22Rv1 (cell line): ENCODE measurements at regions not wholly inside any gene's neighbourhood (a gene's known extent, or its start where the extent isn't known, plus 50 kb on each side); places are given as distances from the start of the nearest gene placed in this dataset.

ENCODE experiments used
- H3K27ac ChIP-seq: fragments of 450-650 bp; 2 replicates; pipeline ENCODE4 v1.5.1; 2017
- ZFX ChIP-seq: fragments of 450-650 bp; IDR thresholded peaks from 2 replicates; pipeline ENCODE4 v1.6.1; 2017; ENCODE audit warnings: antibody characterized with exemption, borderline replicate concordance
- TF ChIP-seq, protein P1 (sequence below): fragments of 450-650 bp; IDR thresholded peaks from 2 replicates; pipeline ENCODE4 v1.5.1; 2017; ENCODE audit warnings: mild to moderate bottlenecking

DNA sequence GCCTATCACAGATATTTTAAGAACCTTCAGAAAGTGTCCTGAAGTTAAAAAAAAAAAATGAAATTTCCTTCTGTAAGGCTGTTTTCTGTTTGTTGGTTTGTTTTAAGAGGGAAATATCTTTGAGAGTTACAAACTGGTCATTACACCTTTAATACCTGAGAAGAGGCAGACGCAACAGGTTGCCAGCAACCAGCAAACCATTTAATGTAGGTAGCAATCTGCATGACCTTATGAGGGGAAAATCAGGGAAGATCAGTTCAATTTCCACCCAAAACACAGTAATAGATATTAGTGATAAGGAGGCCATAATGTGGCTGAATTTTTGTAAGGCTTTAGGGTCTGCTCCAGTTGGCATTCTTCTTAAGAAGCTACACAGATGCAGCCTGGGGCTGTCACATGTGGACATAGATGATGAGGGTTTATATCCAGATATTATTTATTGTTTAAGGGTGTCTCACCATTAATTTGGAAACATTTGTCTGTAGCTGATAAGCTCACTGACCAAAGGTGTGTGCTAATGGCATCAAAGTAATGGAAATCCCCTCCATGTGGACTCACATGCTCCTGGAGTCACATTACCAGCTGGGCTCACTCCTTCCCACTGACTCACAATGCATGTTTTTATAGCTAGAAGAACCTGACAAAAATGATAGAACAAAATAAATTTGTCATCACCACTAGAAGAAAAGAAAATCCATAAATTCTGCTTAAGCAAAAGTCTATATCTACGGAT is 83.5 kb upstream of the DTNA start:
- no peak for TF ChIP-seq ZFX
- TF ChIP-seq, protein P1, sequence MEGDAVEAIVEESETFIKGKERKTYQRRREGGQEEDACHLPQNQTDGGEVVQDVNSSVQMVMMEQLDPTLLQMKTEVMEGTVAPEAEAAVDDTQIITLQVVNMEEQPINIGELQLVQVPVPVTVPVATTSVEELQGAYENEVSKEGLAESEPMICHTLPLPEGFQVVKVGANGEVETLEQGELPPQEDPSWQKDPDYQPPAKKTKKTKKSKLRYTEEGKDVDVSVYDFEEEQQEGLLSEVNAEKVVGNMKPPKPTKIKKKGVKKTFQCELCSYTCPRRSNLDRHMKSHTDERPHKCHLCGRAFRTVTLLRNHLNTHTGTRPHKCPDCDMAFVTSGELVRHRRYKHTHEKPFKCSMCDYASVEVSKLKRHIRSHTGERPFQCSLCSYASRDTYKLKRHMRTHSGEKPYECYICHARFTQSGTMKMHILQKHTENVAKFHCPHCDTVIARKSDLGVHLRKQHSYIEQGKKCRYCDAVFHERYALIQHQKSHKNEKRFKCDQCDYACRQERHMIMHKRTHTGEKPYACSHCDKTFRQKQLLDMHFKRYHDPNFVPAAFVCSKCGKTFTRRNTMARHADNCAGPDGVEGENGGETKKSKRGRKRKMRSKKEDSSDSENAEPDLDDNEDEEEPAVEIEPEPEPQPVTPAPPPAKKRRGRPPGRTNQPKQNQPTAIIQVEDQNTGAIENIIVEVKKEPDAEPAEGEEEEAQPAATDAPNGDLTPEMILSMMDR = no peak
- H3K27ac ChIP-seq = no peak overlapping the region

DNA sequence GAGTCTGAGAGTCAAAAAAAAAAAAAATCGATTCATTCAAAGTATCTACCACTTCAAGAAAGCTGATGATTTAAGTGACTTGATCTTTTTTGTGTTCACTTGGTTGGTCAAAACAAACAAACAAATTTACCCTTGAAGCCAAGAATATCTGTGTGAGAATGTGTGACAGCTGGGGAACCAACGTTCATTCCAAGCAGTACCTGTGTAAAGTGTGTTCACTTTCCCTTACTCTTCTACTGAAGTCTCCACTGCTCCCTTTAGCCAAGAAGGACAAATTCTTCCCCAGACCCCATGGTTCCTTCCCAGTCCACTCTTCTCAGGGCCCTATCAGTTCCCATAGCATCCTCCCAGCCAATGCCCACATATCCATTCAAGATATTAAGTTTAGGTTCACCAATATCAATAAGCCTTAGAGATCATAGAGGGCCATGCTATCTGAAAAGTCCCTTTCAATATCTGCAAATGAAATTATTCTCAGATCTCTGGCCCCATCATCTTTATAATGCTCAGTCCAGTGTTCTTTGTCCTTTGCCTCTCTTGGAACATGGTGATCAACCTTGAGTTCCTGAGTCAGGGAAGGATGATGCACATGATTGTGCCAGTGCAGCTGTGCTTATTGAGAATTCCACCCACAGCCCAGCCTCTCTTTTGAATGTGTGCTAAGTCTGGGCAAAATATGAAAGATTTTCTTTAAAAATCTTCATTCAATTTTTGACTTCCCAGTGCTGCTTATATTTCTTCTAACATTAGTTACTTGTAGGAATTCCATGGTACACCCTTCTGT is 82.8 kb upstream of the DTNA start:
- TF ChIP-seq, protein P1 = no peak
- TF ChIP-seq ZFX = no peak
- H3K27ac ChIP-seq = no peak overlapping the region

DNA sequence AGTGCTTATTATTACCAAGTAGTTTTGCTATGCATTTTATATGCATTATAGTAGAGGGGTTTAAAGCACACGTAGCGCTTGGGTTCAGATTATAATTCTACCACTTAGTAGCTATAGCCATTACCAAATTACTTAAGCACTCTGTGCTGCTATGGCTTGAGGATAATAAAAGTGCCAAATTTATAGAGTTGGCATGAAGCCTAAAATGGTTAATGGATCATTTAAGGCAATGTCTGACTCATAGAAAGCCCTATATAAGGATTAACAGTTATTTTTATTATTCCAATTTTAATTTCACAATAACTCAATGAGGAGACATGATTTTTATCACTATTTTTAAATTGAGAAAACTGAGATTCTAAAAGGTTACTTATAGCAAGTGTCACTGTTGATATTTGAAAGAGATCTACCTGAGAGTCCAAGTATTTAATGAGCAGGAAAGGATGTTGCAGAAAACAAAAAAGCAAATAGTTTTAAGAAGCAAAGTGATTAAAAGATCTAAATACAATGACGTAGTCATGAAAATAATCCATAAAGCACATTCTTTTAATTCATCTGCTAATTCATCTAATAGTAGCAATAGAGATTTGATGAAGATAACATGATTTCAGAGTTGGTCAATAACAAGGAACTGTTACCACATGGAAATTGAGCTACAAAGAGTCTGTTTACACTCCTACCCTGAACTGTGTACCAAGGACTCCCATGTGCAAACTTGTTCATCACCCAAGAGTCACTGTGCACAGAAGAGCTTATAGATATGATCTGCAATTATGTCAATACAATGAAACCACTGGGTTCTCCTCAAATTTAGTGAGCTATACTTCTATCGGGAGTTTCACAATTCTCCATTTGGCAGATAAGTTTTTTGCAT is 78.8 kb upstream of the DTNA start:
- no peak for TF ChIP-seq ZFX
- TF ChIP-seq, protein P1 = no peak
- no peak overlapping the region for H3K27ac ChIP-seq

DNA sequence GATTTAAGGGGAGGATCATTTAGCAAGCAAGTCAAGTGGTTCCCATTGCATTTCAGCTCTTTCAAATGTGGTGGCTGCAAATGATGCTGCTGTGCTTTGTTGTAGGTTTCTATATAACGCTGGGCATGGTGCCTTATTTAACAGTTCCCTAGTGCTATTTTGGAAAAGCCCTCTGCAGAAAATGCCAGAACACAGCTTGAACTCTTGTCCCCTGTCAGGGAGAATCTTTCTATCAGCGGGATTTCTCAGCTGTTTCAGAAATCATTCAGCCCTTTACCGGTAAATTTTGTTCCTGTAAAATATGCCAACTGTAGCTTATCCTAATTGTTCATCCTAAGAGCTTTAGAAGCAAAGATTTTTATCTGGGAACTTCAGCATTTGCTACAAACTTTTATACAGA is 77.8 kb upstream of the DTNA start:
- H3K27ac ChIP-seq = no peak overlapping the region
- TF ChIP-seq ZFX = no peak
- TF ChIP-seq, protein P1 = no peak

DNA sequence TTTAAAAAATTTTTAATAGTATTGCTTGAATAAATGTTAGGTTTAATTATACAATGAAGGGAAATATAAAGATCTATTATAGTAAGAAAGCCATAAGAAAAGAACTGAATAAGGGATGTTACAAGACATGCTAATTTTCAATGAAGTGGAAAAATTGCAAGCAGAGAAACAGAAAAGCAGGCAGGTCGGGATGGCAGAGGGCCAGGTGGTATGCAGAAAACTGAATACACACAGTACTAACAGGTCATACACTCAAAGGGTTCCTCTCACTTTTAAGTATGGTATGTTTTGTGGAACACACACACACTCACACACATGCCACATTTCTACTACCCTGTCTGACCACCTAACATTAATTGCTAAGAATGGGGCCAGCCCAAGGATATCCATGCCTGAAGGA is 76.7 kb upstream of the DTNA start:
- TF ChIP-seq, protein P1 = no peak
- no peak for TF ChIP-seq ZFX
- H3K27ac ChIP-seq = no peak overlapping the region

DNA sequence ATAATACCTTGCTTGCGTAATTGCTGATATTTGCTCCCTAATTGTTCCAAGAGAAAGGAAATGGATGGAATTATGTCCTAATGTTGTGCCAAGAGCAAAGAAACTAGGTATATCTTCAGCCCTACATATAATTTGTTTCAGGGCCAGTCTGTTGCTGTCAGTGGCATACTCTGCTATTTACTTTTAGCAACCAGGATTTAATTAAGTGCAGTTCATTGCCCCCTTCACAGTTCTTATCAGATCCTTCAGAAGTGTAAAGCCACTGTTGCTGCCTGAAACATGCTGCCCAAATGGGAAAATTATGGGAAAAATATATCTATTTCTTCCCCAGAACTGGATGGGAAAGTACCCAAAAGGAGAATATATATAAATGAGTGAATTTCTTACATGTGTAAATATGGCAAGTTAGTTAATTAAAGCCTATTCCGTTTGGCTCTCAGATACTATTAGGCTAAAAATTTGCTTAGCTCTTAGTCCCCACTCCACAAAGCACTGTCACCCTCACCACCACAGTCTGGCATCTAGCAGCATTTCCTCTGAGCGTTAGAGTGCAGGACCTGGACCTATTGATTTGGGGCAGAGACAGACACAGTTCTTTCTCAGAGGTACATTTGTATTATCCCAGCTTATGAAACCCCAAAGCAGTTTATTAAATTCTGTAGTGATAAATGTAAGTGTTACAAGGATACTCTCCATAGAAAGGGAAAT is 72.8 kb upstream of the DTNA start:
- TF ChIP-seq ZFX = no peak
- TF ChIP-seq, protein P1 = no peak

More for the DNA sequence above, 72.8 kb upstream of the DTNA start:
- no peak overlapping the region for H3K27ac ChIP-seq
